DMS79 treated with DMSO at 0.1 percent for 48 hours (cell line): ENCODE measurements at regions not wholly inside any gene's neighbourhood (a gene's known extent, or its start where the extent isn't known, plus 50 kb on each side); places are given as distances from the start of the nearest gene placed in this dataset.

ENCODE experiments used
- DNase-seq: peaks from one replicate; lab custom pipeline; 2025; lab: John Stamatoyannopoulos, UW

- no peak for DNase-seq
Measured at GRCh38 chr2:41985573-41986095, 62.2 kb upstream of the PKDCC start.

- DNase-seq, result no peak
Measured at GRCh38 chr2:41989501-41990180, 58.2 kb upstream of the PKDCC start.

DNA sequence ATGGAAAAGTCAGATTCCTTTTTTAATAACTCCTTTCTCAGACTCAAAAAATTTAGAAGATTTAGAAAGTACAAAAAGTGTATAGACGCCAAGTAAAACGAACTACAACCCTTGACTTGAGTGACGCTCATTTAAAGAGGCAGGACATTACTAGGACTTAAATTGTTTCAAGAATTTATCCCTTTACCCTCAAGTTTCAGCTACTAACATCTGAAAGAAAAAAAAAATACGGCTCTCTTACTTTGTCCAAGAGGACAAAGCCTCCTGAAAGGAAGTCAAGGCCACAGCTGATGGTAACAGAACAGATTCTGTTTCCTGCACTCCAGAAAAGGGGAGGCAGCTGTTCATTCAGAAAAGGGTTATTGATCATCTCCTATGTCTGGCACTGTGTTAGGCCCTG lies 57.6 kb upstream of the PKDCC start:
- no peak for DNase-seq

- DNase-seq, result no peak
Measured at GRCh38 chr2:41990688-41991087, 57.1 kb upstream of the PKDCC start.

DNA sequence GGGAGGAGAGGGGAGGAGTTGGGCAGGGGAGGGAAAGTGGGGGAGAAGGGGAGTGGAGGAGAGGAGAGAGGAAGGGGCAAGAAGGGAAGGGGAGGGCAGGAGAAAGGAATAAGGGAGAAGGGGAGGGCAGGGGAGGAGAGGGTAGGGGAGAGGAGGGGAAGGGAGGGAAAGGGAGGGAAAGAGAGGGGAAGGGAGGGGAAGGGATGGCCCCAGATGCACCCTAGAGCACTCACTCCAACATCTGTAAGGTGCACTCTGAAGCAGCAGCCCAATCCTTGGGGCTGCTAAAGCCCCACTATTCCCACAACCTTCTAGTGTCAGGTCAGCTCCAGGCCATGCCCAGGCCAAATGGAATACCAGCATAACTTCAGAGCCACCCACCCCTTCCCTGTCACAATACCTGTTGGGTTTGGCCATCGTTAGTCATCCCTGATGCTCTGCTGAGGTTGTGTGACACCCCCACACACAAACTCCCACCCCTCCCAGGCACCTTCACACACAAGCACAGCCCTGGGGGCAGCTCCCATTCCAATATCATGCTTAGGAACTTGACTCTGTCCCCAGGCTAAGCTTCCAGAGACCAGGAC lies 55.7 kb upstream of the PKDCC start:
- DNase-seq, result no peak

DNA sequence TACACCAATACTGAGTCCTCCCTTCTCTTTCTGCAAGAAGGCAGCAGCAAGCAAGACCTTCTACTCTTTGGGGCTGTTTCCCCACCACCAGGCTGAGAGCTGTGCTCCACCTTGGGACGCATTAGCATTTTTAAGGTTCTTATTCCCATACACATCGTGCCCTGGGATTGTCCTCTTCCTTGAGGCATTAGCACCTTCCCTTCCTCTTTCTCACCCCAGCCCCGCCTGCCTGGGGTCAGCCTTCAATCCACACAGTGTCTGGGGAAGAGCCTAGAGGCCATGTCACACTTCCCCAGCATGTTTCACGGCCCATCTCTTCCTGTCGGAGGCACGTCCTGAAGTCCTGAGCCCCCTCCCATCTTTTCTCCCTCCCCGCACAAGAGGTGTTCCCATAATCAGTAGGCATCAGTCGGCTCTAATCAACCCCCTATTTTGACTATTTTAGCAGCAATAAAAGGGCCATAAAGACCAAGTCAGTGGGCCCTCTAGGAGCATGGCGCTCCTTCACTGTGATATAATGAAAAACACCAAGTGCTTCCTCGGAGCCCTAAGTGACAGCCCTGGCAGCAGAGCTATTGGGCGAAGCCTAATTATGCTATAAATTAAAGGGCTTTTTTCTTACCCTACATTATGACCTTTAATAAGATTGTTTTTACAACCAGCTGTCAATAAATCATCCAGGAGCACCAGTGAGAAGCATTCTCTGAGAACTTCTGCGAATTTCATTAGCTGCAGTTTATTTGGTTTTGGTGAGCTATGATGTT lies 55.0 kb upstream of the PKDCC start:
- DNase-seq, result no peak

GRCh38 chr2:41993435-41993925 lies 54.3 kb upstream of the PKDCC start:
- DNase-seq, result no peak

DNA sequence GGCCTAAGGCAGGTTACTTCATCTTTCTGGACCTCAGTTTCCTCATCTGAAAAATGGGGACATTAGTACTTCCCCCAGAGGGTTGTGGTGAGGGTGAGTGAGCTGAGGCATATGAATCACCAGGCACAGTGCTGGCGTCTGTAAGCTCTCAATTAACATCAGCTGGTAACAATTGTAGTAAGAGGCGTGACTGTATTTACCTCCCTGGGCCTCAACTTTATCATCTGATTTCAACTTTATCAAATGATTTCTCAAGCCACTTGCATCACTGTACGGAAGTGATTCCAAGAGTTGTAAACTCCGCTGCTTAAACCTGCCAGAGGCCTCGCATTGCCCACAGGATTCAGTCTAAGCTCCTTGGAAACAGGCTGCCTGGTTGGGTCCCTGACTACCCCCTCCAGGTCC lies 53.6 kb upstream of the PKDCC start:
- no peak for DNase-seq

DNA sequence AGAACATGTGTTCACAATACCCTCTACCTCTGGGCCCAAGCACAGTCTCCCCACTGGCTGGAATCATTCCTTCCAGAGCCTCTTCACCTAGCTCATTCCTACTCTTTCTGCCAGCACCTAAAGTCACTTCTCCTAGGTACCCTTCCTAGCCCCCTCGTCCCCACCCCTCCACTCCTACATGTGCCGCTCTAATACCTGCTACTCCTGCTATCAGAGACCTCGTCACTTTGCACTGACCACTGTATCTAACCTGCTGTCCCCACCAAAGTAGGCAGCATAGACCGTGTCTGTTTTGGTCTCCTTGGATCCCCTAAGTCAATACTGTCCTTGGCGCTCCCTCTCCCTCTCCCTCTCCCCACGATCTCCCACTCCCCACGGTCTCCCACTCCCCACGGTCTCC lies 53.2 kb upstream of the PKDCC start:
- DNase-seq, result no peak

GRCh38 chr2:41997561-41997960 lies 50.3 kb upstream of the PKDCC start:
- no peak for DNase-seq
